ENCODE measurements at regions not wholly inside any gene's neighbourhood (a gene's known extent, or its start where the extent isn't known, plus 50 kb on each side); places are given as distances from the start of the nearest gene placed in this dataset.
A peak's percentile ranks its signal among the peaks of the same experiment; 100 is the strongest.

- no peak for DNase-seq (ENCODE audit: low read depth, low spot score)
- H3K4me3 ChIP-seq = no peak overlapping the region; the same call in 1 of the 2 replicates
- no peaks in the 10 kb centered on the region for H3K27me3 ChIP-seq (replicated peaks in 1 of 2; ENCODE audit: control insufficient read depth in 2 of 2, insufficient read depth in 2 of 2, low read length in 1 of 2)
- no peaks in the 10 kb centered on the region for H3K9me3 ChIP-seq (replicated peaks; ENCODE audit: control insufficient read depth, insufficient read depth, low read length)
- no peaks in the 10 kb centered on the region for H3K4me1 ChIP-seq (ENCODE audit: control insufficient read depth, insufficient read depth, low read length)
- no peaks in the 10 kb centered on the region for H3K36me3 ChIP-seq (ENCODE audit: control insufficient read depth in 2 of 2, insufficient read depth in 2 of 2, low read length in 1 of 2)
- no TSS peak for BruUV-seq (replicated peaks)
- ChIA-PET RAD21 (ENCODE audit: unreplicated experiment) (interaction anchor here (0.9 to 9.3 kb wide), 5 partner anchors 17 to 440 kb away, joined by 3 to 162 read pairs (median 3); no protein-coding TSS in a partner anchor), SMC1A (ENCODE audit: uncharacterized antibody, unreplicated experiment) (interaction anchor here (0.7 to 11.9 kb wide), 8 partner anchors 10 to 439 kb away, joined by 3 to 209 read pairs (median 3); no protein-coding TSS in a partner anchor), CTCF (interaction anchor here (0.7 to 11.2 kb wide), 18 partner anchors 8 to 438 kb away, joined by 3 to 334 read pairs (median 4); partner anchors contain the start of gene MAP3K4), POLR2A (no interaction called here)
- H2AFZ ChIP-seq (ENCODE audit: control insufficient read depth, low read depth, low read length) = peak overlapping the region; percentile 3; the same call in 1 of the 2 replicates
- peak overlapping the region; percentile 66 for H3K4me2 ChIP-seq (ENCODE audit: control insufficient read depth, insufficient read depth)
- TF ChIP-seq PKNOX1 (IDR thresholded peaks at IDR 0.05) (no peak), ZBTB4 (CRISPR knock-in tag; IDR thresholded peaks at IDR 0.05) (no peak), ZNF207 (IDR thresholded peaks at IDR 0.05; ENCODE audit: borderline replicate concordance) (no peak), BHLHE40 (IDR thresholded peaks at IDR 0.05; ENCODE audit: borderline replicate concordance in 1 of 2, low read depth in 2 of 2, low read length in 1 of 2) (peak in 1 of 2 experiments; percentile 54; a peak in 2 of 4 replicates)
- H4K20me1 ChIP-seq (ENCODE audit: control insufficient read depth, insufficient read depth) = no peaks in the 10 kb centered on the region
- no peak overlapping the region for H3K27ac ChIP-seq (ENCODE audit: control insufficient read depth, insufficient read depth)
- FAIRE-seq = no peak
- in situ Hi-C loops (cut with MboI) = loop anchor here (5.0 kb wide), 1 partner anchor 441 kb away; no protein-coding TSS in a partner anchor
- no peak for ATAC-seq
- intact Hi-C loops (cut with micrococcal nuclease; ENCODE audit: unreplicated experiment) = loop anchor here (2.0 to 5.0 kb wide), 4 partner anchors 61 to 287 kb away; partner anchors contain the start of gene MAP3K4
- WGBS (ENCODE audit: insufficient coverage, insufficient replicate concordance, low lambda C conversion rate, missing lambda C conversion rate) = 41% methylated on average over 13 of the region's 13 CpGs
- no peak overlapping the region for H3K9ac ChIP-seq (ENCODE audit: control insufficient read depth, insufficient read depth, low read length)
- H3K79me2 ChIP-seq (ENCODE audit: control insufficient read depth, insufficient read depth, low read length) = no peaks in the 10 kb centered on the region
Observed at GRCh38 chr6:160931378-160932310, 59.9 kb upstream of the MAP3K4 start.

All from GM12878 (cell line).